Loucy (cell line): ENCODE measurements at regions not wholly inside any gene's neighbourhood (a gene's known extent, or its start where the extent isn't known, plus 50 kb on each side); places are given as distances from the start of the nearest gene placed in this dataset.

Source experiments
- EZH2phosphoT487 ChIP-seq: fragments of 200-600 bp; IDR thresholded peaks from 2 replicates; pipeline ENCODE4 v1.6.1; 2018; ENCODE audit warnings: antibody characterized with exemption, mild to moderate bottlenecking, moderate library complexity, borderline replicate concordance
- TF ChIP-seq, protein P1 (sequence below): fragments of 200-600 bp; sonication (generic); conservative IDR thresholded peaks from 2 replicates; pipeline ENCODE4 v1.5.1; 2014; ENCODE audit warnings: mild to moderate bottlenecking, antibody characterized with exemption, low read length

DNA sequence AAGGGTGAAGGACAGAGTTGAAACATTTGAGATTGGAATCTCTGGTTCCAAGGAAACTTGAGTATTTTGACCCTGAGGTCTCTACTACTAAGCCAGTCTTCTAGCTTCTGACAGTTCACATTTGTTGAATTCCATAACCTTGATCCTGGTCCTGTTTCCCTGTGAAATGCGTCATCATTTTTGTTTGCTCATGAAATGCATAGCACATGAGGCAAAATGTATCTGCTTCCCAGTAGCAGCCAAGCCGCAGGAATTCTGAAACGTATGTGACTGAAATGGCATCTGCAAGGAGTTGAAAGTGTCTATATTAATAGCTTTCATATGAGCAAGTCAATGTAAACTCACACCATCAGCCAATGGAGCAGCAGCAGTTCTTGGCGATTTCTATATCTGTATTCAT is 307.9 kb downstream of the CSNK1G3 start:
- no peak for TF ChIP-seq EZH2phosphoT487
- TF ChIP-seq, protein P1, sequence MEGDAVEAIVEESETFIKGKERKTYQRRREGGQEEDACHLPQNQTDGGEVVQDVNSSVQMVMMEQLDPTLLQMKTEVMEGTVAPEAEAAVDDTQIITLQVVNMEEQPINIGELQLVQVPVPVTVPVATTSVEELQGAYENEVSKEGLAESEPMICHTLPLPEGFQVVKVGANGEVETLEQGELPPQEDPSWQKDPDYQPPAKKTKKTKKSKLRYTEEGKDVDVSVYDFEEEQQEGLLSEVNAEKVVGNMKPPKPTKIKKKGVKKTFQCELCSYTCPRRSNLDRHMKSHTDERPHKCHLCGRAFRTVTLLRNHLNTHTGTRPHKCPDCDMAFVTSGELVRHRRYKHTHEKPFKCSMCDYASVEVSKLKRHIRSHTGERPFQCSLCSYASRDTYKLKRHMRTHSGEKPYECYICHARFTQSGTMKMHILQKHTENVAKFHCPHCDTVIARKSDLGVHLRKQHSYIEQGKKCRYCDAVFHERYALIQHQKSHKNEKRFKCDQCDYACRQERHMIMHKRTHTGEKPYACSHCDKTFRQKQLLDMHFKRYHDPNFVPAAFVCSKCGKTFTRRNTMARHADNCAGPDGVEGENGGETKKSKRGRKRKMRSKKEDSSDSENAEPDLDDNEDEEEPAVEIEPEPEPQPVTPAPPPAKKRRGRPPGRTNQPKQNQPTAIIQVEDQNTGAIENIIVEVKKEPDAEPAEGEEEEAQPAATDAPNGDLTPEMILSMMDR: no peak
